CD8-positive, alpha-beta memory T cell (primary cell): ENCODE measurements at regions not wholly inside any gene's neighbourhood (a gene's known extent, or its start where the extent isn't known, plus 50 kb on each side); places are given as distances from the start of the nearest gene placed in this dataset.

ENCODE experiments used
- CTCF ChIA-PET: fragments of 350-600 bp; sonication (Branson Sonifier 250); formaldehyde crosslinking; loops from one replicate; lab custom pipeline; 2021; ENCODE audit warnings: antibody characterized with exemption; lab: Charles Lee
- POLR2A ChIA-PET: fragments of 350-600 bp; sonication (Branson Sonifier 250); formaldehyde crosslinking; loops from one replicate; lab custom pipeline; 2021; ENCODE audit warnings: antibody characterized with exemption; lab: Charles Lee
- DNase-seq, 5 donors: peaks; one replicate each; pipeline versions ENCODE4 v3.0.0 to v3.0.0-alpha.2; 2020 to 2022; ENCODE audit warnings: mixed read lengths in 1 of 5
- H3K27ac ChIP-seq: one replicate; pipeline ENCODE4 v1.7.0; 2013; ENCODE audit warnings: low read depth, mild to moderate bottlenecking, low read length, moderate library complexity
- H3K27me3 ChIP-seq: 2 replicates; pipeline ENCODE4 v1.7.0; 2013; ENCODE audit warnings: low read length, mild to moderate bottlenecking; ENCODE audit not compliant: insufficient read depth, poor library complexity, severe bottlenecking
- H3K36me3 ChIP-seq: 2 replicates; pipeline ENCODE4 v1.7.0; 2013; ENCODE audit warnings: mild to moderate bottlenecking, low read length, moderate library complexity; ENCODE audit not compliant: insufficient read depth
- H3K4me1 ChIP-seq: 2 replicates; pipeline ENCODE4 v1.7.0; 2013; ENCODE audit warnings: mild to moderate bottlenecking, low read length, moderate library complexity; ENCODE audit not compliant: insufficient read depth
- H3K4me3 ChIP-seq: 2 replicates; pipeline ENCODE4 v1.7.0; 2013; ENCODE audit warnings: mild to moderate bottlenecking, low read length
- H3K9me3 ChIP-seq: 2 replicates; pipeline ENCODE4 v1.7.0; 2013; ENCODE audit warnings: mild to moderate bottlenecking, low read length
- H3K27ac Mint-ChIP-seq, 8 donors: one replicate each; pipeline ENCODE4 v1.8.0; 2020 to 2021; ENCODE audit warnings: mixed read lengths in 8 of 8, mild to moderate bottlenecking in 6 of 8, inconsistent platforms in 3 of 8, moderate library complexity in 3 of 8
- H3K27me3 Mint-ChIP-seq, 2 donors: one replicate each; pipeline ENCODE4 v1.8.0; 2020 to 2021; ENCODE audit warnings: mixed read lengths in 2 of 2, mild to moderate bottlenecking in 1 of 2, moderate library complexity in 1 of 2
- H3K36me3 Mint-ChIP-seq, 3 donors: one replicate each; pipeline ENCODE4 v1.8.0; 2020 to 2021; ENCODE audit warnings: mixed read lengths in 3 of 3, inconsistent platforms in 1 of 3, mild to moderate bottlenecking in 1 of 3
- H3K4me1 Mint-ChIP-seq, 3 donors: one replicate each; pipeline ENCODE4 v1.8.0; 2020 to 2021; ENCODE audit warnings: mixed read lengths in 3 of 3, inconsistent platforms in 1 of 3, mild to moderate bottlenecking in 1 of 3
- H3K4me3 Mint-ChIP-seq, 7 donors: one replicate each; pipeline ENCODE4 v1.8.0; 2020 to 2021; ENCODE audit warnings: mixed read lengths in 7 of 7, mild to moderate bottlenecking in 6 of 7, moderate library complexity in 4 of 7, inconsistent platforms in 2 of 7
- H3K9me3 Mint-ChIP-seq, 5 donors: one replicate each; pipeline ENCODE4 v1.8.0; 2020 to 2022; ENCODE audit warnings: mixed read lengths in 5 of 5, mild to moderate bottlenecking in 3 of 5, moderate library complexity in 2 of 5, inconsistent platforms in 1 of 5

- Mint-ChIP-seq H3K27ac (no peak overlapping the region), H3K4me3 (no peak overlapping the region), H3K9me3 (no peaks in the 10 kb centered on the region), H3K4me1 (no peaks in the 10 kb centered on the region), H3K27me3 (peaks cover 5 to 11% of the 10 kb centered on the region in 2 donors), H3K36me3 (no peaks in the 10 kb centered on the region)
- POLR2A ChIA-PET, result no interaction called here
- Histone ChIP-seq H3K4me1 (no peaks in the 10 kb centered on the region), H3K27ac (no peak overlapping the region), H3K4me3 (no peak overlapping the region), H3K27me3 (no peaks in the 10 kb centered on the region), H3K9me3 (no peaks in the 10 kb centered on the region), H3K36me3 (no peaks in the 10 kb centered on the region)
- CTCF ChIA-PET, result no interaction called here
- DNase-seq, result no peak
Observed at GRCh38 chr9:99628849-99629620, 192.7 kb upstream of the NR4A3 start.

- Histone ChIP-seq H3K9me3 (no peaks in the 10 kb centered on the region), H3K4me1 (no peaks in the 10 kb centered on the region), H3K4me3 (no peak overlapping the region), H3K36me3 (no peaks in the 10 kb centered on the region), H3K27me3 (no peaks in the 10 kb centered on the region), H3K27ac (no peak overlapping the region)
- Mint-ChIP-seq H3K4me1 (no peaks in the 10 kb centered on the region), H3K4me3 (no peak overlapping the region), H3K9me3 (no peaks in the 10 kb centered on the region), H3K36me3 (no peaks in the 10 kb centered on the region), H3K27ac (no peak overlapping the region), H3K27me3 (peaks cover 4 to 7% of the 10 kb centered on the region in 2 donors)
- no peak for DNase-seq
- POLR2A ChIA-PET, result no interaction called here
- CTCF ChIA-PET, result no interaction called here
Observed at GRCh38 chr9:99632349-99633038, 189.2 kb upstream of the NR4A3 start.

GRCh38 chr9:99633265-99633664 is 188.4 kb upstream of the NR4A3 start:
- no peak for DNase-seq
- no peaks in the 10 kb centered on the region for H3K36me3 Mint-ChIP-seq
- POLR2A ChIA-PET, result interaction anchor here (0.5 to 0.7 kb wide), 2 partner anchors 13 to 450 kb away, joined by 4 read pairs; no protein-coding TSS in a partner anchor
- Histone ChIP-seq H3K4me1 (no peaks in the 10 kb centered on the region), H3K27ac (no peak overlapping the region), H3K4me3 (no peak overlapping the region), H3K27me3 (no peaks in the 10 kb centered on the region), H3K36me3 (no peaks in the 10 kb centered on the region), H3K9me3 (no peaks in the 10 kb centered on the region)
- H3K4me3 Mint-ChIP-seq, result no peak overlapping the region
- peaks cover 2 to 5% of the 10 kb centered on the region in 2 donors for H3K27me3 Mint-ChIP-seq
- no peaks in the 10 kb centered on the region for H3K4me1 Mint-ChIP-seq
- no peaks in the 10 kb centered on the region for H3K9me3 Mint-ChIP-seq
- CTCF ChIA-PET, result no interaction called here
- no peak overlapping the region for H3K27ac Mint-ChIP-seq

- ChIA-PET CTCF (no interaction called here), POLR2A (no interaction called here)
- no peaks in the 10 kb centered on the region for H3K4me1 Mint-ChIP-seq
- H3K4me3 ChIP-seq, result no peak overlapping the region
- H3K27ac ChIP-seq, result no peak overlapping the region
- no peak overlapping the region for H3K27ac Mint-ChIP-seq
- H3K4me3 Mint-ChIP-seq, result no peak overlapping the region
- no peak for DNase-seq
- H3K9me3 ChIP-seq, result no peaks in the 10 kb centered on the region
- H3K36me3 Mint-ChIP-seq, result no peaks in the 10 kb centered on the region
- no peaks in the 10 kb centered on the region for H3K4me1 ChIP-seq
- H3K36me3 ChIP-seq, result no peaks in the 10 kb centered on the region
- peaks cover 4 to 12% of the 10 kb centered on the region in 2 donors for H3K27me3 Mint-ChIP-seq
- no peaks in the 10 kb centered on the region for H3K9me3 Mint-ChIP-seq
- no peaks in the 10 kb centered on the region for H3K27me3 ChIP-seq
Observed at GRCh38 chr9:99634186-99634585, 187.5 kb upstream of the NR4A3 start.

GRCh38 chr9:99635032-99635431 is 186.7 kb upstream of the NR4A3 start:
- Mint-ChIP-seq H3K9me3 (no peaks in the 10 kb centered on the region), H3K27ac (no peak overlapping the region), H3K36me3 (no peaks in the 10 kb centered on the region), H3K4me1 (no peaks in the 10 kb centered on the region), H3K4me3 (no peak overlapping the region), H3K27me3 (peaks cover 4 to 12% of the 10 kb centered on the region in 2 donors)
- CTCF ChIA-PET, result no interaction called here
- no peak for DNase-seq
- Histone ChIP-seq H3K4me1 (no peaks in the 10 kb centered on the region), H3K36me3 (no peaks in the 10 kb centered on the region), H3K9me3 (no peaks in the 10 kb centered on the region), H3K27me3 (no peaks in the 10 kb centered on the region), H3K27ac (no peak overlapping the region), H3K4me3 (no peak overlapping the region)
- POLR2A ChIA-PET, result no interaction called here

GRCh38 chr9:99637641-99638040 is 184.0 kb upstream of the NR4A3 start:
- H3K4me3 ChIP-seq, result no peak overlapping the region
- peaks cover 7 to 19% of the 10 kb centered on the region in 2 donors for H3K27me3 Mint-ChIP-seq
- ChIA-PET CTCF (no interaction called here), POLR2A (no interaction called here)
- no peak overlapping the region for H3K4me3 Mint-ChIP-seq
- H3K4me1 Mint-ChIP-seq, result no peaks in the 10 kb centered on the region
- H3K9me3 ChIP-seq, result no peaks in the 10 kb centered on the region
- no peaks in the 10 kb centered on the region for H3K4me1 ChIP-seq
- H3K27ac ChIP-seq, result no peak overlapping the region
- H3K36me3 ChIP-seq, result no peaks in the 10 kb centered on the region
- no peaks in the 10 kb centered on the region for H3K27me3 ChIP-seq
- no peak for DNase-seq
- H3K9me3 Mint-ChIP-seq, result peaks cover 0 to 3% (median 0%) of the 10 kb centered on the region in 5 donors
- no peak overlapping the region for H3K27ac Mint-ChIP-seq
- H3K36me3 Mint-ChIP-seq, result peaks cover 0 to 7% (median 0%) of the 10 kb centered on the region in 3 donors

GRCh38 chr9:99638971-99639370 is 182.7 kb upstream of the NR4A3 start:
- no peak overlapping the region for H3K4me3 Mint-ChIP-seq
- Histone ChIP-seq H3K36me3 (no peaks in the 10 kb centered on the region), H3K27me3 (no peaks in the 10 kb centered on the region), H3K27ac (no peak overlapping the region), H3K4me3 (no peak overlapping the region), H3K9me3 (no peaks in the 10 kb centered on the region), H3K4me1 (no peaks in the 10 kb centered on the region)
- no peak for DNase-seq
- peaks cover 0 to 3% (median 0%) of the 10 kb centered on the region in 5 donors for H3K9me3 Mint-ChIP-seq
- ChIA-PET POLR2A (no interaction called here), CTCF (no interaction called here)
- H3K36me3 Mint-ChIP-seq, result peaks cover 0 to 7% (median 0%) of the 10 kb centered on the region in 3 donors
- H3K4me1 Mint-ChIP-seq, result no peaks in the 10 kb centered on the region
- H3K27me3 Mint-ChIP-seq, result peaks cover 11 to 19% of the 10 kb centered on the region in 2 donors
- H3K27ac Mint-ChIP-seq, result peak overlapping the region in 1 of 8 donors; percentile 25

- Histone ChIP-seq H3K4me3 (no peak overlapping the region), H3K27ac (no peak overlapping the region), H3K9me3 (no peaks in the 10 kb centered on the region), H3K36me3 (no peaks in the 10 kb centered on the region), H3K27me3 (no peaks in the 10 kb centered on the region), H3K4me1 (no peaks in the 10 kb centered on the region)
- no peak overlapping the region for H3K27ac Mint-ChIP-seq
- peaks cover 0 to 7% (median 0%) of the 10 kb centered on the region in 5 donors for H3K9me3 Mint-ChIP-seq
- H3K27me3 Mint-ChIP-seq, result peaks cover 4 to 14% of the 10 kb centered on the region in 2 donors
- CTCF ChIA-PET, result no interaction called here
- DNase-seq, result no peak
- no peaks in the 10 kb centered on the region for H3K4me1 Mint-ChIP-seq
- no peak overlapping the region for H3K4me3 Mint-ChIP-seq
- H3K36me3 Mint-ChIP-seq, result no peaks in the 10 kb centered on the region
- POLR2A ChIA-PET, result no interaction called here
Observed at GRCh38 chr9:99647604-99648003, 174.1 kb upstream of the NR4A3 start.
